GM21526 (cell line): ENCODE measurements at regions not wholly inside any gene's neighbourhood (a gene's known extent, or its start where the extent isn't known, plus 50 kb on each side); places are given as distances from the start of the nearest gene placed in this dataset.
A peak's percentile ranks its signal among the peaks of the same experiment; 100 is the strongest.

Experiments
- ATAC-seq: cut with Tn5 transposase; IDR thresholded peaks from one replicate; pipeline ENCODE4 v1.9.1; 2021; ENCODE audit warnings: moderate library complexity; ENCODE audit not compliant: unreplicated experiment, low FRiP score

- ATAC-seq, result no peak
These were observed 555.8 kb upstream of the CLINT1 start for GRCh38 chr5:158414780-158415179.

GRCh38 chr5:158414333-158414762, 555.4 kb upstream of the CLINT1 start:
- no peak for ATAC-seq

GRCh38 chr5:158413122-158413680, 554.3 kb upstream of the CLINT1 start:
- ATAC-seq, result no peak

GRCh38 chr5:158410976-158411375, 552.0 kb upstream of the CLINT1 start:
- ATAC-seq, result no peak

GRCh38 chr5:158409507-158409906, 550.6 kb upstream of the CLINT1 start:
- ATAC-seq, result peak; percentile 70

- no peak for ATAC-seq
These were observed 548.9 kb upstream of the CLINT1 start for GRCh38 chr5:158407824-158408195.

GRCh38 chr5:158406884-158407823, 548.2 kb upstream of the CLINT1 start:
- ATAC-seq, result no peak

GRCh38 chr5:158398360-158399201, 539.6 kb upstream of the CLINT1 start:
- peak; percentile 92 for ATAC-seq

GRCh38 chr5:158397278-158397677, 538.3 kb upstream of the CLINT1 start:
- ATAC-seq, result no peak

GRCh38 chr5:158394102-158394501, 535.2 kb upstream of the CLINT1 start:
- no peak for ATAC-seq

GRCh38 chr5:158393457-158393856, 534.5 kb upstream of the CLINT1 start:
- ATAC-seq, result no peak

GRCh38 chr5:158392753-158393152, 533.8 kb upstream of the CLINT1 start:
- no peak for ATAC-seq

- no peak for ATAC-seq
These were observed 531.6 kb upstream of the CLINT1 start for GRCh38 chr5:158390577-158390976.

- ATAC-seq, result no peak
These were observed 530.8 kb upstream of the CLINT1 start for GRCh38 chr5:158389786-158390185.

- no peak for ATAC-seq
These were observed 529.1 kb upstream of the CLINT1 start for GRCh38 chr5:158388021-158388420.

GRCh38 chr5:158387499-158387898, 528.6 kb upstream of the CLINT1 start:
- ATAC-seq, result no peak

- no peak for ATAC-seq
These were observed 527.0 kb upstream of the CLINT1 start for GRCh38 chr5:158385982-158386381.

GRCh38 chr5:158384535-158385481, 525.9 kb upstream of the CLINT1 start:
- ATAC-seq, result no peak

- no peak for ATAC-seq
These were observed 524.5 kb upstream of the CLINT1 start for GRCh38 chr5:158383486-158383885.

- ATAC-seq, result no peak
These were observed 523.5 kb upstream of the CLINT1 start for GRCh38 chr5:158382473-158382872.
